HG02623 (cell line): ENCODE measurements at regions not wholly inside any gene's neighbourhood (a gene's known extent, or its start where the extent isn't known, plus 50 kb on each side); places are given as distances from the start of the nearest gene placed in this dataset.
A peak's percentile ranks its signal among the peaks of the same experiment; 100 is the strongest.
"Not testable (repeated sequence)": the region's sequence is repeated elsewhere in the genome, so short reads cannot be mapped to it uniquely, and the experiment has no call there.

Source experiments
- ATAC-seq: cut with Tn5 transposase; IDR thresholded peaks from one replicate; pipeline ENCODE4 v1.9.1; 2021; ENCODE audit warnings: moderate library complexity; ENCODE audit not compliant: unreplicated experiment

DNA sequence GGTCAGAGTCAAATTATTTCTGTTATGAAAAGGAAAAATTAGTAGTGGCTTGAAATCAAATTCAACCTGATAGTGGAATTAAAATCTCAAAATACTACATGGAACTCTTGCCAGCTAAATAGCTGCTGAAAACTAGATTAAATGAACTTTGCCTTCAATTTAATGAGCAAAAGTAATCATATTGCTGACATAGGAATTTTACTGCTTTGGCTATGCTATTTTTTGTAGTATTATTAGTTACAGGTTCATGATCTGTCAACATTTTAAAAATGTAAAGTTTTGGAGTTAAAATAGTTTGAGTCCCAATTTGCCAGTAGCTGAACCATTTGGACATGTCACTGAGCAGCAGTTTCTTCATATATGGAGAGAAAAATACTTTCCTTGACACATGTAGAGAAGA, 81.4 kb downstream of the RERGL start:
- no peak for ATAC-seq

DNA sequence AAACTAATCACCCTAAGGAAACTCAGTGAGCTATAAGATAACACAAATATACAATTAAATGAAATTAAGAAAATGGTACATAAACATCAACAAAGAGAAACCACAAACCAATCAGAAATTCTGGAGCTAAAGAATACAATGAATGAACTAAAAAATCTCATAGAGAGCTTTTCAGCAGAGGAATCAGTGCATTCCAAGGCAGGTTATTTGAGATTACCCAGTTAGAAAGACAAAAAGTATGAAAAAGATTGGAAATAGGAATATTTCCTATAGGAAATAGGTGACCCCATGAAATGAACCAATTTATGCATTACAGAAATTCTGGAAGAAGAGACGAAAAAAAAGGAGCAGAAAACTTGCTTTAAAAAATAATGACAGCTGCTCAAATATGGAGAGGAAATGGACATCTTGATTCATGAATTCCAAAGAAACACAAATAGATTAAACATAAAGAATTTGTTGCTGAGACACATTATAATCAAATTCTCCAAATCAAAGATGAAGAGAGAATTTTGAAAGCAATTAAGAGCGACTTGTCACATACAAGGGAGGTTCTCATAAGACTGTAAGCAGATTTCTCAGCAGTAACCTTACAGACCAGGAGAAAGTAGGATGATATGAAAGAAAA, 90.7 kb downstream of the RERGL start:
- no peak for ATAC-seq

DNA sequence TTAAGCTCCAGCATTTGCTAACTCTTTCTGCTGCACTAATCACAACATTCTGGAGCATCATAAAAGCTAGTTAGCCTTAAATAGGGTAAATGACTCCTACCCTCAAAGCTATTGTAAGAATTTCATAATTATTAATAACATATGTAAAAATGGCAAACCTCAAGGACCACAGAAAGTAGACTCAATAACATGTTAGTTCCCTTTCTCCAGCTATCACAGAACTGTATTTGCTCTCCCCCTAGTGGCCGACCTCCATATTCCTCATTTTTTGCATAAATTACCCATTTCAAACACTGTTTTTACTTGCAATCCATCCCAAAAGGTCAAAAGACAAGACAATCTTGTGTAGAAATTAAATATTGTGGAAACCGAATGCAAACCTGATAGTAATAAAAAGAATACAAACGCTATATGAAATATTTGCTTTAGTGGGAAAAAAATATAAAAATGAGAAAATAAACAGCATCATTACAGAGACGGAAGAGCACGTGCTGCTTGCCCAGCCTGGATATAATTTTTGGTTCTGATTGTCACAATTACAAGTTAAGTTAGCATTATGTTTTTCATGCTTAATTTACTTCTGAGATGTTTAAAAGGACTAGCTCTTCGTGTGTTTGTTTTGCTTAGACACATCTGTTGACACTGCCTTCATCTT, 97.9 kb downstream of the RERGL start:
- peak; percentile 95 for ATAC-seq

DNA sequence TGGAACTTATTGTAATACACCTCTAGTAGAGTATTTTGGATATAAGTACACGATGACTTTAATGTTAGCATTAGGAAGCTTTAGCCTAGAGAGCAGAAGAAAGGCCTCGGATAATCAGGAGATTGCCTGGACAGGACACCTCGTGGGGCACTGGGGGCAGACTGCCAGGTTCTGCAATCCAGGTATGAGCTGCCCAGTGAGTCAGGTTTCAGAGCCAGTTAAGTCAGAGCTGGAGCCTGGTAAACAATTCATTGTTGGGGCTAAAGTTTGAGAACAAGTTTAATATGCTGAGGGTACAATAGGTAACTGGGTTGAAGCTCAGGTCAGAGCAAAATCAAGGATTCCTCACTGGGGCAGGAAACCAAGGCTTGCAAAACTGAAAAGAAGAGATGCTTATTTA, 107.4 kb downstream of the RERGL start:
- no peak for ATAC-seq

DNA sequence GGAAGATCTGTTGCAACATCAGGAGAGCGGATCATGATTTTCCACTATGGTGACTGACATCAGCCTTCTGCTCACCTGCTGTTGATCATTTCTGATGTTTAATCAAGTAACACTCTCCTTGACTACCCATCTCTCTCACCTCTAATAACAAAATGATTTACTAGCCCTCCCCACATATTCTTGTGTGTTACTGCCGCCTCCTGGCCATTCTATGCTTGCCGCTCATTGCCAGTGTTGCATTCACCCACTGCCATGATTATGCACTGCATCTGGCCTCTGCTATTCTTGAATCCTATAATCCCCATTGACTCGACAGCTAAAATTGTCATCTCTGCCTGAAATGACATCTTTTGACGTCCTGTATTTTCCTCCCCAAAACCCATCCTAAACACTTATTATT, 113.8 kb downstream of the RERGL start:
- ATAC-seq, result no peak

DNA sequence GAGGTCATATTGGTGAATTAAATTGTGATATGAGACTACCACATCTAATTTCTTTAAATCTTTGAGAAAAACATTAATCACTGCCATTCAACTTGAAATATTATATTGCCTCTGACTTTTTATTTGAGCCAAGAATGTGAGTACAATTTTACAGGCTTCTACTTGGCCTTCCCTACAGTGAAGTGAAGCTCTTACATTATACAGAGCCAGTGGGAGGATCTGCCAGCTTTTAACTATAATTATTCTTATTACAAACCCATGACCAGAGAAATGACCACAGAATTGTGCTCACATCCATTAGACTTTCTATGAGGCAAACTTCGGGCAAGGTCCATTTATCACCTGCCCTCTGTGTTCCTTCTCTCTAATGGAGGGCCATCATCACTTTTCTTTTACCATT, 114.2 kb downstream of the RERGL start:
- no peak for ATAC-seq

DNA sequence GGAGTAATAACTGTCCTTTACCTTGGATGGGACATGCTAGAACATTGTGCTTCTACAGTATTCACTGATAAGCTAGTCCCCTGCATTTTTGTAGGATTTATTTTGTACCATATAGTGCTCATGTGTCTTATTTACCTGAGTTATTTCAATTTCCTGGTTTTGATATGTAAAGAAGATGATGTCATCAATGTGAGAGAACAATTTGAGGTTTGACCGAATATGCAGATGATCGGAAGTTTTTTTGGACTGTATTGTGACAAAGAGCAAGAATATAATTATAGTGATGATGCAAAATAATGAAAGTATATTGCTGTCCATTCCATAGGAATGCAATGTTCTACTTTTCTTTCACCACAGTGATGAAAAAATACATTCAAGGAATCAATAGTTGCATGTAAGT, 114.8 kb downstream of the RERGL start:
- no peak for ATAC-seq

DNA sequence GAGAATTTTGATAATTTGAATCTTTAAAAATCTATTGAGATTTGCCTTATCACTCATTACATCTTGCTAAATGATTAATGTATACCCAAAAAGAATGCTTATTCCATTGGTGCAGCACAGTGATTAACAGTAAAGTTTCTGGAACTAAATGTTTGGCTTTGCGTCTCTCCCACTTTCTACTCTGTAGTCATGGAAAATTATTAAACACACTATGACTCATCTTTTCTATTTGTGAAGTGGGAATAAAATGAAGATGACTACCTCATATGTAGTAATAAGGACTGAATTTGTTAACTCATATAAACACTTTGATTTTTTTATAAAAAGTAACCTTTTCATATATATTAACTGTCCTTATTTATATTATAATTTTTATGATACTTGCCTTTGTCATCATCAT, 118.1 kb downstream of the RERGL start:
- ATAC-seq, result no peak

DNA sequence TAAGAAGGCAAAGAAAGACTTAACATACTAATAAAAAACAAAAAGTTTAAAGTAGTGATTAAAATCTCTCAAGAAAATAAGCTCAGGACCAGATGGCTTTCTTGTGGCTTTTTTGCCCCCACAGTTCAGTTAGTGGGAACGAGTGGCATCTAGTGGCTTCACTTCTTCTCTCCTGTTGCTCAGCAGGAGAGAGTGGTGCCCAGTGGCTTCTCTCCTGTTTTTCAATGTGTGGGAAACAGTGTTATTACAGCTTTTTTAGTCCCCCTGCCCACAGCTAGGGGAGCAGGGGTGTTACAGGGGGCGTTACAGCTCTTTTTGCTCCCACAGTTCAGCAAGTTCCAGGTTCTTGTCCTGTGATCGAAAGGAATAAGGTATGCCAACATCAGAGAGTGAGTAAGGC, 135.2 kb downstream of the RERGL start:
- no peak for ATAC-seq

DNA sequence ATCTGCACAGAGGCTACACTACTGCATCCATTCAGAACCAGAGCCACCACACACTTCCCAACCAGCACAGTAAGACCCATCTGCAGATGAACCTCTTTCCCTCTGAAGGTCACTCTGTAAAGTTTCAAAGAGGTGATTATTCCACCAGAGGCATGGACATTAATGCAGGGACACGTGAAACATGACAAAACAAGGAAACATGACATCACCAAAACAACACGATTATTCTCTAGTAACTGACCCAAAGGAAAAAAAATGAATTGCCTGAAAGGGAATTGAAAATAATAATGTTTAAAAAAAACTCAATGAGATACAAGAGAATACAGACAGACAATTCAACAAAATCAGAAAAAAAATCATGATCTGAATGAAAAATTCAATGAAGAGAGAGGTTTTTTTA, 139.1 kb downstream of the RERGL start:
- no peak for ATAC-seq

DNA sequence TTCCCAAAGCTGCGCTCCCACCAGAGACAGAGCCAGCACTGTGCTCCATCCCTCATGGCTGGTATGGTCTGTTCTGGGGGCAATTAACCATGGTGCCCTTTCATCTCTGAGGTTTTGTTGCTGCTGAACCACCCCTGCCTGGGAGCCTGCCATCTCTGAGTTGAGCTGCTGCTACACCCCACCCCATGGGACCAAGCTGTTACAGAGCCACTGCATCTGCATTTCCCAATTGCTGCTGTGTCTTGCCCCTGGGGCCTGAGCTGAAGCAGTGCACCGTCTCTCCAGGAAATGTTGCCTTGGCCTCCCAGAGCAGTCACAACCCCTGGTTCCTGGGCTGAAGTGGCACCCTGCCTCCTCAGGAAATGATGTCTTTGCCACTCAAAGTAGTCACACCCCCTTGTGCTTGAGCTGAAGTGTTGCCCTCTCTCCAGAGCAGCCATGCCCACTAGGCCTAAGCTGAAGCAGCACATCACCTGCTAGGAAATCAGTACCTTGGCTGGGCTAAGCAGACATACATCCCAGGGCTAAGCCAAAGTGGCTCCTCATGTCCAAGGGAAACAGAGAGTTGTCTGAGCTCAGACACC, 140.3 kb downstream of the RERGL start:
- ATAC-seq, result no peak

DNA sequence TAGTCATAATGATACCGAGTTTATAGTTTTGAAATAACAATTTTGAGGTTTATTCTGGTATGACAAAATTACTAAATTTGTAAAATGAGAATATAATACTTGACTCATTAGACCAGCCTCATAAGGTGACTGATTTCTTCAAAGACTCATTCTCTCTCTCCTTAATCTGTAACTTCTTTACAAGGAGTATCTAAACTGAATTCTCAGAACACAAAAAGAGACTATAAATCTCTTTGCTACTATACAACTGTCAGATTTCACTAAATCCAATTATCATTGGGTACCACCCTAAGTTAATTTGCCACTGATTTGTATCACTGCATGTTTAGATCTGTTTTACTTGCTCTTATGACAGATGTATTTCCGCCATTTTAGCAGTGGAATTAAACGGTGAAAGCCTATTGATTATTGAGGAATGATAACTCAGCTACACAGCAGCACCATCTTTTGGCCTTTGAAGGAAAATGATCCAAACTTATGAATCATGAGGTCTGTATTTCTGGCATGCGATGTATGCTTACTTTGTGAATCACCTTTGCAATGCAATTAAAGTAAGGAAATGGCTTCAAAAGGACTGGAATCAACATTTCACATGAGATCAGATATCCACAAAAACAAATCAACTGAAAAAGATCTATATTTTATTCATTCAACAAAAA, 161.2 kb downstream of the RERGL start:
- no peak for ATAC-seq

DNA sequence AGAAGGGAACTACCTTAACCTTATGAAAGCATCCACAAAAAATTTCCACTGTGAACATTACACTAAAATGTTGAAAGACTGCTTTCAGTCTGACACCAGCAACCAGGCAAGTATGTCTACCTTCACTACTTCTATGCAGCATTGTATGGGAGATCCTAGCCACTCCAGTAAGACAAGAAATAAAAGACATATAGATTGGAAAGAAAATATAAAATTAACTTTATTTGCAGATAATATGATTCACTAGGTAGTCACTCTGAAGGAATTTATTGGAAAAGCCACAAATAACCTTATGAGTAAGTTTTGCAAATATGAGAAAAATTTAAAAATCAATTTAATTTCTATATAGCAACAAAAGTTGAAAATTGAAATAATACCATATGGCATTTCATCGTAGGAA, 172.0 kb downstream of the RERGL start:
- no peak for ATAC-seq

DNA sequence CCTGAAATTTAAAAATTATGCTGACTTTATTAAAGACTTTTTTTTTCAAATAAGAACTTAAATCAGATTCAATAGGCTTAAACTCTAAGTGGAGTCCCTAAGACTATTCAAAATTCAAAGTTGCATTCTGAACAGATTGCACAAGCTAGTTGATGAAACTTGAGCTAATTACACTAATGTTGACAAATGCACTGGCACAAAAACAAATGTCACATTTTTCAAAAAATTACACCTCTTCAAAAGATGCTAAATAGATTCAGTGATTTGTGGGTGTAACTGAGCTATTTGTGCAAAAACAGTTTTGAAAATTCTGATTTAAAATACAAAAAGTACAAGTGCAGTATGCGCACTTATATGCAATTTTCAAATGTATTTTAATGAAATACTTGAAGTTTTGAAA, 205.4 kb downstream of the RERGL start:
- no peak for ATAC-seq

DNA sequence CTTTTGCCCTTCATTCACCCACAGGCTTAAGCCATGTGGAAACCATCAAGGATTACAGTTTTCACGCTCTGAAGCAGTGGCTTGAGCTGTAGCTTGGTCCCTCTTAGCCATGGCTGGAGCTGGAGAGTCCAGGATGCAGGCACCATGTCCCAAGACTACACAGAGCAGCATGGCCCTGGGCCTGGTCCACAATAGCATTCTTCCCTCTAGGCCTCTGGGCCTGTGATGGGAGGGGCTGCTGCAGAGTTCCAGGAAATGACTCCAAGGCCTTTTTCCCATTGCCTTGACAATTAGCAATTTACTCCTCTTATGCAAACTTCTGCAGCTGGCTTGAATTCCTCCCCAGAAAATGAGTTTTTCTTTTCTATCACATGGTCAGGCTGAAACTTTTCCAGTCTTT, 211.3 kb downstream of the RERGL start:
- no peak for ATAC-seq

DNA sequence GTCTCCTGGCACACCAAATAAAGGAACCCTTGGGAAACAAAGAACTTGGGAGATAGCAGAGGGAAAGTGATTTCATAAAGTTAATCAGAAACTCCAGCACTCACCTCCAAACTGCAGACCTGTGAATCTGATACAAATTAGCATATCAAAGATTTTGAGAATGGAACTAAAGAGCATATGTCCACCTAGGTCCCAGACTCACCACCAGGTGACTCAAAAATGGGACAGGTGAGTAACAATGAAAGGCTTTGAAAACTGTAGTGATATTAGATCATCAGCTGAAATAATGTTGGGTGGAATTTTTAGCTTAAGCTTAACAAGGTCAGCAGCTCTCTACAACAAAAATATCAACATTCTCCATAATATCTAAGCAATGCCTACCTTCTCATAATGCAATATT, 214.8 kb downstream of the RERGL start:
- no peak for ATAC-seq

DNA sequence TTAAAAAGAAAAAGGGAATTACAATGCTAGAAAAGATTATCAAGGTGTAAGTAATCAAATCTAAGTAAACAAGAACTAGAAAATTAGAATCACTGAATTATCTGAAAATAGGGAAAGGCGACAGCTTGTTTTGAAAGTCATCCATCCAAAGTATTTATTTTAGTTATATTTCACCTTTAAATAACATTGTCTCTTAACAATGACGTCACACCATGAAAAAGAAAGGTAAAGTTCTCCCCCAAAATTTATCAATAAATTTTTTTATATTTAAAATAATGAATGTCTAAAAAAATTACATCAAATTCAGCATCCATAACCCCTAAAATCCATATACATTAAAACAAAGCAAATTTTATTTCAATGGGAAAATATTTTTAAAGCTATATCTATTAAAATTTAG, 223.2 kb downstream of the RERGL start:
- ATAC-seq, result no peak

DNA sequence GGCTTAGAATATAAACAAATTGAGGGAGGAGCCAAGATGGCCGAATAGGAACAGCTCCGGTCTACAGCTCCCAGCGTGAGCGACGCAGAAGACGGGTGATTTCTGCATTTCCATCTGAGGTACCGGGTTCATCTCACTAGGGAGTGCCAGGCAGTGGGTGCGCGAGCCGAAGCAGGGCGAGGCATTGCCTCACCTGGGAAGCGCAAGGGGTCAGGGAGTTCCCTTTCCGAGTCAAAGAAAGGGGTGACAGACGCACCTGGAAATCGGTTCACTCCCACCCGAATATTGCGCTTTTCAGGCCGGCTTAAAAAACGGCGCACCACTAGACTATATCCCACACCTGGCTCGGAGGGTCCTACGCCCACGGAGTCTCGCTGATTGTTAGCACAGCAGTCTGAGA, 234.4 kb downstream of the RERGL start:
- not testable (repeated sequence) for ATAC-seq

DNA sequence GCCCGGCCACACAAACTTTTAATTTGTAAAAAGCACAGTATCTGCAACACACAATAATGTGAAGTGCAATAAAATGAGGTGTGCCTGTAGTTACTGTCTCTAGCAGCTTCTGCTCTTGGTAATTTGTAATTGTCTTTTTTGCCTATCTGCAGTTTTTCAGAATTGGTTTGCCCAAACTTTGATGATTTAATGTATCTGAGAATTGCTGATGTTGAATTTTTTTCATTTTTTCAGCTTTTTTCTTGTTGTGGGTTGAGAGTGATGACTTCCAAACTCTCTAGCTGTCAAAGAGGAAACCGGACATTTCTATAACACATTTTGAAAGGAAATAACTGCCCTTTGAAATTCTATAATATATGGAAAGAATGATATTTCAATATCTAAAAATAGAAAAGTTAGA, 236.9 kb downstream of the RERGL start:
- no peak for ATAC-seq

DNA sequence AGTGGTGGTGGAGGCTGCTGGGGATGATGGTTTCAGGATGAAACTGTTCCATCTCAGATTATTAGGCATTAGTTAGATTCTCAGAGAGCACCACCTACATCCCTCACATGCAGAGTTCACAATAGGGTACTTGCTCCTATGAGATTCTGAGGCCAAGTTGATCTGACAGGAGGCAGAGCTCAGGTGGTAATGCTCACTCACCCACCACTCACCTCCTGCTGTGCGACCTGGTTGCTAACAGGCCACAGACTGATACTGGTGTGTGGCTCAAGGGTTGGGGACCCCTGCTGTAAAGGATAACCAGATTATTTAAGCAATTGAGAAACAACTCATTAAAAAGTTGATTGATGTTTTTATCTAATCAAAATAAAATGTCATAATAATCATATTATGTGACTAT, 248.5 kb downstream of the RERGL start:
- no peak for ATAC-seq

DNA sequence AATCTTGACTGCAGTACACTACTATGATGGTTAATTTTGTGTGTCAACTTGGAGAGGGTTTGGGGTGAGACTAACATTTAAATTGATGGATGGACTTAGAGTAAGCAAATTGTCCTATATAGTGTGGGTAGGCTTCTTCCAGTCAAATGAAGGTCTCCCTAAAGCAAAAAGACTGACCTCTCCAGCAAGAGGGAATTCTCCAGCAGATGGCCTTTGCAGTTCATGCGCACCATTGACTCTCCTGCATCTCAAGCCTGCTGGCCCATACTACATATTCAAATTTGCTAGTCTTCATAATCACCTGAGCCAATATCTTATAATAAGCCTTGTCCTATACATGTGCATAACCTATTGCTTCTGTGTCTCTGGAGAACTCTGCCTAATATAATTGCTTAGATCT, 260.2 kb downstream of the RERGL start:
- ATAC-seq, result no peak

DNA sequence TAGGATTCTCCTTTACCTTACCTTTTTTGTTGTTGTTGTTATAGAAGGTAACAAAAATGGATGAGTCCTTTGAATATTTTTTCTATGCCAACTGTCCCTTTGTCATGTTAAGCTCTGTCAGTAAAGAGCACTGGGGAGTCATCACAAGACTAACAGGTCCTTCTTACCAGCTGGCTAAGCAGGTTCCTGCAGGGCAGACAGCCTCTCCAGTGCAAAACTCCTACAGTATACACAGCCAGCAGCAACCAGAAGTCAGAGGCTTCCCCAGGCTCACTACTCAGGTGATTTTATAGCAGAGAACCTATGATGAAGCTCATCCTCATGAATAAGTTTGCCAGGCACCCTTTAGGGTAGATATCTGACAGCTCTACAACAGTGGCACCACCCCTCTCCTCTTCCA, 271.1 kb downstream of the RERGL start:
- no peak for ATAC-seq
